ENCODE measurements at regions not wholly inside any gene's neighbourhood (a gene's known extent, or its start where the extent isn't known, plus 50 kb on each side); places are given as distances from the start of the nearest gene placed in this dataset.

DNA sequence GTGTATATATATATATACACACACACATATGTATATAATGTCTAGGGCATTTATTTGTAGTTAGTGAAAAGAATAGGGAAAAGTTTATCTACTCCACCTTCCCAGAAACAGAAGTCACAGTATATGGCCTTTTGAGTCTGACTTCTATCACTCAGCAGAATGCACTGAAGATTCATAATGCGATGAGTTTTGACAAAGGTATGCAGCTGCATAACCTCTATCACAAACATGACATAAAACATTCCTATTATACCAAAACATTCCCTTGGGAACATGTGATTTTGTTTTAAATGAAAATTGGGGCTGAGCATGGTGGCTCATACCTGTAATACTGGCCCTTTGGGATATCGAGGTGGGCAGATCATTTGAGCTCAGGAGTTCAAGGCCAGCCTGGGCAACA is 137.3 kb upstream of the EEPD1 start:
- Histone ChIP-seq H3K9ac (ENCODE audit: insufficient read depth in 1 of 2, low read depth in 2 of 2, low read length in 2 of 2) (no peak overlapping the region), H4K20me1 (replicated peaks; ENCODE audit: control insufficient read depth, insufficient read depth, low read length) (no peaks in the 10 kb centered on the region), H3K9me3 (replicated peaks; ENCODE audit: control insufficient read depth, insufficient read depth, low read depth, low read length) (no peaks in the 10 kb centered on the region), H3K4me1 (replicated peaks in 1 of 2; ENCODE audit: control insufficient read depth in 2 of 2, insufficient read depth in 2 of 2, low read length in 2 of 2) (no peaks in the 10 kb centered on the region), H3K9me1 (ENCODE audit: control insufficient read depth, insufficient read depth, low read length) (no peaks in the 10 kb centered on the region), H3K27me3 (ENCODE audit: control insufficient read depth in 2 of 2, insufficient read depth in 2 of 2, low read length in 2 of 2) (peaks cover 20 to 51% of the 10 kb centered on the region in 2 experiments), H2AFZ (ENCODE audit: low read depth, low read length) (no peak overlapping the region), H3K36me3 (ENCODE audit: control insufficient read depth, insufficient read depth, low read length) (no peaks in the 10 kb centered on the region), H3K79me2 (ENCODE audit: control insufficient read depth, insufficient read depth, low read length) (no peaks in the 10 kb centered on the region), H3K4me3 (no peak overlapping the region), H3K4me2 (ENCODE audit: insufficient read depth, low read length) (no peak overlapping the region), H3K27ac (ENCODE audit: extremely low read depth, low read depth, low read length) (no peak overlapping the region)
- 6% methylated on average over 2 of the region's 2 CpGs for WGBS (ENCODE audit: insufficient coverage, low coverage, missing lambda C conversion rate)
- CTCF ChIA-PET (ENCODE audit: low intra/inter-chr PET ratio): no interaction called here
- FAIRE-seq (no peak), DNase-seq (ENCODE audit: extremely low read depth in 1 of 4, low spot score in 3 of 4) (no peak), ATAC-seq (no peak)
- in situ Hi-C loops (cut with MboI) (no loop called here), intact Hi-C loops (cut with micrococcal nuclease) (no loop called here)
- TF ChIP-seq TRIM28 (IDR thresholded peaks at IDR 0.05) (no peak), NFXL1 (CRISPR knock-in tag; IDR thresholded peaks at IDR 0.05) (no peak), ZNF12 (CRISPR knock-in tag; IDR thresholded peaks at IDR 0.05) (no peak), SMAD3 (CRISPR knock-in tag; conservative IDR thresholded peaks at IDR 0.05) (no peak), HNRNPK (IDR thresholded peaks at IDR 0.05; ENCODE audit: low read depth, low read length, poor library complexity, severe bottlenecking) (no peak)
- TF ChIP-seq, protein P1, sequence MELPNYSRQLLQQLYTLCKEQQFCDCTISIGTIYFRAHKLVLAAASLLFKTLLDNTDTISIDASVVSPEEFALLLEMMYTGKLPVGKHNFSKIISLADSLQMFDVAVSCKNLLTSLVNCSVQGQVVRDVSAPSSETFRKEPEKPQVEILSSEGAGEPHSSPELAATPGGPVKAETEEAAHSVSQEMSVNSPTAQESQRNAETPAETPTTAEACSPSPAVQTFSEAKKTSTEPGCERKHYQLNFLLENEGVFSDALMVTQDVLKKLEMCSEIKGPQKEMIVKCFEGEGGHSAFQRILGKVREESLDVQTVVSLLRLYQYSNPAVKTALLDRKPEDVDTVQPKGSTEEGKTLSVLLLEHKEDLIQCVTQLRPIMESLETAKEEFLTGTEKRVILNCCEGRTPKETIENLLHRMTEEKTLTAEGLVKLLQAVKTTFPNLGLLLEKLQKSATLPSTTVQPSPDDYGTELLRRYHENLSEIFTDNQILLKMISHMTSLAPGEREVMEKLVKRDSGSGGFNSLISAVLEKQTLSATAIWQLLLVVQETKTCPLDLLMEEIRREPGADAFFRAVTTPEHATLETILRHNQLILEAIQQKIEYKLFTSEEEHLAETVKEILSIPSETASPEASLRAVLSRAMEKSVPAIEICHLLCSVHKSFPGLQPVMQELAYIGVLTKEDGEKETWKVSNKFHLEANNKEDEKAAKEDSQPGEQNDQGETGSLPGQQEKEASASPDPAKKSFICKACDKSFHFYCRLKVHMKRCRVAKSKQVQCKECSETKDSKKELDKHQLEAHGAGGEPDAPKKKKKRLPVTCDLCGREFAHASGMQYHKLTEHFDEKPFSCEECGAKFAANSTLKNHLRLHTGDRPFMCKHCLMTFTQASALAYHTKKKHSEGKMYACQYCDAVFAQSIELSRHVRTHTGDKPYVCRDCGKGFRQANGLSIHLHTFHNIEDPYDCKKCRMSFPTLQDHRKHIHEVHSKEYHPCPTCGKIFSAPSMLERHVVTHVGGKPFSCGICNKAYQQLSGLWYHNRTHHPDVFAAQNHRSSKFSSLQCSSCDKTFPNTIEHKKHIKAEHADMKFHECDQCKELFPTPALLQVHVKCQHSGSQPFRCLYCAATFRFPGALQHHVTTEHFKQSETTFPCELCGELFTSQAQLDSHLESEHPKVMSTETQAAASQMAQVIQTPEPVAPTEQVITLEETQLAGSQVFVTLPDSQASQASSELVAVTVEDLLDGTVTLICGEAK (IDR thresholded peaks at IDR 0.05): no peak
- TF ChIP-seq, protein P1 (CRISPR knock-in tag; IDR thresholded peaks at IDR 0.05): no peak
- TF ChIP-seq, protein P2, sequence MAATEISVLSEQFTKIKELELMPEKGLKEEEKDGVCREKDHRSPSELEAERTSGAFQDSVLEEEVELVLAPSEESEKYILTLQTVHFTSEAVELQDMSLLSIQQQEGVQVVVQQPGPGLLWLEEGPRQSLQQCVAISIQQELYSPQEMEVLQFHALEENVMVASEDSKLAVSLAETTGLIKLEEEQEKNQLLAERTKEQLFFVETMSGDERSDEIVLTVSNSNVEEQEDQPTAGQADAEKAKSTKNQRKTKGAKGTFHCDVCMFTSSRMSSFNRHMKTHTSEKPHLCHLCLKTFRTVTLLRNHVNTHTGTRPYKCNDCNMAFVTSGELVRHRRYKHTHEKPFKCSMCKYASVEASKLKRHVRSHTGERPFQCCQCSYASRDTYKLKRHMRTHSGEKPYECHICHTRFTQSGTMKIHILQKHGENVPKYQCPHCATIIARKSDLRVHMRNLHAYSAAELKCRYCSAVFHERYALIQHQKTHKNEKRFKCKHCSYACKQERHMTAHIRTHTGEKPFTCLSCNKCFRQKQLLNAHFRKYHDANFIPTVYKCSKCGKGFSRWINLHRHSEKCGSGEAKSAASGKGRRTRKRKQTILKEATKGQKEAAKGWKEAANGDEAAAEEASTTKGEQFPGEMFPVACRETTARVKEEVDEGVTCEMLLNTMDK (IDR thresholded peaks at IDR 0.05; ENCODE audit: borderline replicate concordance, insufficient read depth, low read depth, low read length, poor library complexity, severe bottlenecking): no peak
- POLR2A ChIA-PET: no interaction called here
- no TSS peak for BruUV-seq (replicated peaks)
